ENCODE measurements at regions not wholly inside any gene's neighbourhood (a gene's known extent, or its start where the extent isn't known, plus 50 kb on each side); places are given as distances from the start of the nearest gene placed in this dataset.

GRCh38 chr18:75869162-75869561, 441.7 kb upstream of the SMIM21 start:
- no peak for TF ChIP-seq CTCF (IDR thresholded peaks at IDR 0.05)
- TF ChIP-seq POLR2A (IDR thresholded peaks at IDR 0.05), result no peak
- TF ChIP-seq POLR2AphosphoS5 (IDR thresholded peaks at IDR 0.05), result no peak
- no peak for TF ChIP-seq EP300 (IDR thresholded peaks at IDR 0.05)
